ENCODE measurements at regions not wholly inside any gene's neighbourhood (a gene's known extent, or its start where the extent isn't known, plus 50 kb on each side); places are given as distances from the start of the nearest gene placed in this dataset.

DNA sequence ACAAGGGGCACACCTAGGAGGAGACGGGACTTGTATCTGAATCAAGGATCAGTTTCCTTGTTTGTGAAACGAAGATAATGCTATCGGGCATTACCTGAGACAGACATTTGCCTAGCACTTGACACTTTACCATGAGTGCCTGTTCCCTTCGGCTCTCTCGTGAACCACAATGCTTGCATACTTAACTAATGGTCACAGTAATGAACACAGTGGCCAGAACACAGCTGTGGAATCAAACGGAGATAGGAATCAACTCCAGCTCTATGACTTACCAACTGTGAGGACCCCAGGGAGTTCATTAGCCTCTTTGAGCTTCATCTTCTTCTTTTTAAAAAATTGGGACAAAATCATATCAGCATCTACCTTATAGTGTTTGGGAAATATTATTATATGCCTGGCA, 207.8 kb downstream of the DRD1 start:
- TF ChIP-seq, protein P1, sequence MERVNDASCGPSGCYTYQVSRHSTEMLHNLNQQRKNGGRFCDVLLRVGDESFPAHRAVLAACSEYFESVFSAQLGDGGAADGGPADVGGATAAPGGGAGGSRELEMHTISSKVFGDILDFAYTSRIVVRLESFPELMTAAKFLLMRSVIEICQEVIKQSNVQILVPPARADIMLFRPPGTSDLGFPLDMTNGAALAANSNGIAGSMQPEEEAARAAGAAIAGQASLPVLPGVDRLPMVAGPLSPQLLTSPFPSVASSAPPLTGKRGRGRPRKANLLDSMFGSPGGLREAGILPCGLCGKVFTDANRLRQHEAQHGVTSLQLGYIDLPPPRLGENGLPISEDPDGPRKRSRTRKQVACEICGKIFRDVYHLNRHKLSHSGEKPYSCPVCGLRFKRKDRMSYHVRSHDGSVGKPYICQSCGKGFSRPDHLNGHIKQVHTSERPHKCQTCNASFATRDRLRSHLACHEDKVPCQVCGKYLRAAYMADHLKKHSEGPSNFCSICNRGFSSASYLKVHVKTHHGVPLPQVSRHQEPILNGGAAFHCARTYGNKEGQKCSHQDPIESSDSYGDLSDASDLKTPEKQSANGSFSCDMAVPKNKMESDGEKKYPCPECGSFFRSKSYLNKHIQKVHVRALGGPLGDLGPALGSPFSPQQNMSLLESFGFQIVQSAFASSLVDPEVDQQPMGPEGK (CRISPR knock-in tag; IDR thresholded peaks at IDR 0.05; ENCODE audit: borderline replicate concordance) = no peak
- no peak for TF ChIP-seq ZFP30 (CRISPR knock-in tag; IDR thresholded peaks at IDR 0.05)
- no peak for ATAC-seq

DNA sequence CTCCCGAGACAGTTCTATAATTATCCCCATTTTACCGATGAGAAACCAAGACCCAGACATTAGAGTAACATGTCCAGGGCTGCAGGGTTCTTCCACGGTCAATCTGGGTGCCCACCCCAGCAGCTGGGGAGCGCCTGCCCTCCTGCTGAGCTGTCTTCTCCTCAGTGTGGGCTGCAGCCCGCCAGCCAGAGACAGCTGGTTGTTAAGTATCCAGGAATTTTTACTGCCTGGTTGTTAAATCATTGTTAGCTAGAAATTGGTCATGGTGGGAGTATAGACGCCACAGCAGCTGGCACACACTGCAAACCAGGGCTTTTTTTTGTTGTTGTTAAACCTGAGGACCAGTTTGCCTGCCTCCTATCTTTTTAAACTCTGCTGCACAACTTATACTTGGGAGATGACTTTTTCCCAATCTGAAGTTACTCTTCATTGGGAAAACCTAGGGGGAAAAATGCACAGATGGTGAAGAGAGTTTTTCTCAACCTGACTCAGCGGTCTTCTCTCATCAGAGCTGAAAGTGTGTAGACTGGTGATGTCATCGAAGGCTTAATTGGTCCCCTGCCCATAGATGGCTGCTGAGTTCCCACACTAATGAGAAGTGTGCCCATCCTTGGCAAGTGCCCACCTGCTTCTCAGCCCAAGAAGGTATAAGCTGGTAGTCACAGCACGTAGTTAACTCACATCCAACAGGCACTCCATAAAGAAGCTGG, 208.6 kb downstream of the DRD1 start:
- no peak for TF ChIP-seq ZC3H10 (CRISPR knock-in tag; IDR thresholded peaks at IDR 0.05)
- TF ChIP-seq TCF4 (CRISPR knock-in tag; IDR thresholded peaks at IDR 0.05; ENCODE audit: borderline replicate concordance) = no peak
- TF ChIP-seq CSDC2 (CRISPR knock-in tag; IDR thresholded peaks at IDR 0.05) = no peak
- TF ChIP-seq, protein P2, sequence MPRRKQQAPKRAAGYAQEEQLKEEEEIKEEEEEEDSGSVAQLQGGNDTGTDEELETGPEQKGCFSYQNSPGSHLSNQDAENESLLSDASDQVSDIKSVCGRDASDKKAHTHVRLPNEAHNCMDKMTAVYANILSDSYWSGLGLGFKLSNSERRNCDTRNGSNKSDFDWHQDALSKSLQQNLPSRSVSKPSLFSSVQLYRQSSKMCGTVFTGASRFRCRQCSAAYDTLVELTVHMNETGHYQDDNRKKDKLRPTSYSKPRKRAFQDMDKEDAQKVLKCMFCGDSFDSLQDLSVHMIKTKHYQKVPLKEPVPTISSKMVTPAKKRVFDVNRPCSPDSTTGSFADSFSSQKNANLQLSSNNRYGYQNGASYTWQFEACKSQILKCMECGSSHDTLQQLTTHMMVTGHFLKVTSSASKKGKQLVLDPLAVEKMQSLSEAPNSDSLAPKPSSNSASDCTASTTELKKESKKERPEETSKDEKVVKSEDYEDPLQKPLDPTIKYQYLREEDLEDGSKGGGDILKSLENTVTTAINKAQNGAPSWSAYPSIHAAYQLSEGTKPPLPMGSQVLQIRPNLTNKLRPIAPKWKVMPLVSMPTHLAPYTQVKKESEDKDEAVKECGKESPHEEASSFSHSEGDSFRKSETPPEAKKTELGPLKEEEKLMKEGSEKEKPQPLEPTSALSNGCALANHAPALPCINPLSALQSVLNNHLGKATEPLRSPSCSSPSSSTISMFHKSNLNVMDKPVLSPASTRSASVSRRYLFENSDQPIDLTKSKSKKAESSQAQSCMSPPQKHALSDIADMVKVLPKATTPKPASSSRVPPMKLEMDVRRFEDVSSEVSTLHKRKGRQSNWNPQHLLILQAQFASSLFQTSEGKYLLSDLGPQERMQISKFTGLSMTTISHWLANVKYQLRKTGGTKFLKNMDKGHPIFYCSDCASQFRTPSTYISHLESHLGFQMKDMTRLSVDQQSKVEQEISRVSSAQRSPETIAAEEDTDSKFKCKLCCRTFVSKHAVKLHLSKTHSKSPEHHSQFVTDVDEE (CRISPR knock-in tag; IDR thresholded peaks at IDR 0.05) = no peak
- no peak for TF ChIP-seq OSR1 (CRISPR knock-in tag; IDR thresholded peaks at IDR 0.05)
- no peak for TF ChIP-seq ARNTL (CRISPR knock-in tag; IDR thresholded peaks at IDR 0.05; ENCODE audit: borderline replicate concordance, low read depth)
- no peak for TF ChIP-seq ZFP3 (CRISPR knock-in tag; IDR thresholded peaks at IDR 0.05)
- TF ChIP-seq ZNF8 (CRISPR knock-in tag; IDR thresholded peaks at IDR 0.05) = no peak
- TF ChIP-seq, protein P1 (CRISPR knock-in tag; IDR thresholded peaks at IDR 0.05; ENCODE audit: borderline replicate concordance) = no peak
- no peak for TF ChIP-seq SNAI2 (CRISPR knock-in tag; IDR thresholded peaks at IDR 0.05)
- TF ChIP-seq TOX (CRISPR knock-in tag; IDR thresholded peaks at IDR 0.05; ENCODE audit: borderline replicate concordance) = no peak
- no peak for TF ChIP-seq GLIS3 (CRISPR knock-in tag; IDR thresholded peaks at IDR 0.05)
- no peak for TF ChIP-seq ESRRG (CRISPR knock-in tag; IDR thresholded peaks at IDR 0.05)
- no peak for TF ChIP-seq PPARA (CRISPR knock-in tag; IDR thresholded peaks at IDR 0.05; ENCODE audit: borderline replicate concordance)
- TF ChIP-seq, protein P3, sequence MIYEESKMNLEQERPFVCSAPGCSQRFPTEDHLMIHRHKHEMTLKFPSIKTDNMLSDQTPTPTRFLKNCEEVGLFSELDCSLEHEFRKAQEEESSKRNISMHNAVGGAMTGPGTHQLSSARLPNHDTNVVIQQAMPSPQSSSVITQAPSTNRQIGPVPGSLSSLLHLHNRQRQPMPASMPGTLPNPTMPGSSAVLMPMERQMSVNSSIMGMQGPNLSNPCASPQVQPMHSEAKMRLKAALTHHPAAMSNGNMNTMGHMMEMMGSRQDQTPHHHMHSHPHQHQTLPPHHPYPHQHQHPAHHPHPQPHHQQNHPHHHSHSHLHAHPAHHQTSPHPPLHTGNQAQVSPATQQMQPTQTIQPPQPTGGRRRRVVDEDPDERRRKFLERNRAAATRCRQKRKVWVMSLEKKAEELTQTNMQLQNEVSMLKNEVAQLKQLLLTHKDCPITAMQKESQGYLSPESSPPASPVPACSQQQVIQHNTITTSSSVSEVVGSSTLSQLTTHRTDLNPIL (CRISPR knock-in tag; IDR thresholded peaks at IDR 0.05; ENCODE audit: low read depth) = no peak
- TF ChIP-seq ZFP30 (CRISPR knock-in tag; IDR thresholded peaks at IDR 0.05) = no peak
- TF ChIP-seq RARB (CRISPR knock-in tag; IDR thresholded peaks at IDR 0.05) = no peak
- no peak for TF ChIP-seq BACH2 (CRISPR knock-in tag; IDR thresholded peaks at IDR 0.05; ENCODE audit: borderline replicate concordance)

DNA sequence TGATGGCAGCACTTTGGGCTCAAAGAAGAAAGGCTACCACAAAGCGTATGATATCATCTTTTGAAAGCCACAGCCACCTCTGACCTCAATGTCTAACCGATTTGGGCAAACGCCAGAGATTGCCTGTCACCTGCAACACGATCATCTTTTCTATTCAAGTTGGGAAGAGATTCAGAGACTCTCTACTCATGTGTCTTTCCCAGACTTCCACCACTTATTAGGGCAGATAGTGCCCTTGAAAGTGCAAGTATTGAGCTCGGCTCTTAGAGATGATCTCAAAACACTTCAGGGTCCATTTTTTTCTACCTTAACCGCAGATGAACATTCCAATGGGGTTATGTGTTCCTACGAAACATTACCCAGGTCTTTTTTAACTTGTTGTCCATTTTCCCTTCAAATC, 213.7 kb downstream of the DRD1 start:
- peak; percentile 55 for ATAC-seq
- no peak for TF ChIP-seq ZNF565 (CRISPR knock-in tag; conservative IDR thresholded peaks at IDR 0.05; ENCODE audit: low read depth)
- TF ChIP-seq RARB (CRISPR knock-in tag; IDR thresholded peaks at IDR 0.05) = no peak

More for the DNA sequence above, 208.6 kb downstream of the DRD1 start:
- no peak for ATAC-seq

DNA sequence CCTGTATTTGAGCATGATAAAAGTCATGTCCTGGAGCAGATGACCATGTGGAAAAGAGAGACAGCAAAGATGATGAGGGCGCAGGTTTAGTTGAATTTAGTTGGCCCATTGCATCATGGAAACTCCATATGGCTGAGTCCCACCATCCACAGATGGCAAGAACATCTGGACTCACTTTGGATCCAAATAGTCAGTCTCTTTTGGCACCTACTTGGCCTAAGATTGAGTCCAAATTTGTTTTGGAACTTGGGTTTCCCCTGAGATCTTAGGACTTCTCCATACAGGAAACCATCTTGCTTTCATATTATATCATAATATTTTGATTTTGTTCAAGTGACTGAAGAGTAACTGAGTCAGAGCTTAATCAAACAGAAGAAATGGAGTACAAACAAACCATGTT, 217.5 kb downstream of the DRD1 start:
- ATAC-seq = no peak
- TF ChIP-seq, protein P2 (CRISPR knock-in tag; IDR thresholded peaks at IDR 0.05) = no peak
- TF ChIP-seq TOX (CRISPR knock-in tag; IDR thresholded peaks at IDR 0.05; ENCODE audit: borderline replicate concordance) (no peak), ZFP30 (CRISPR knock-in tag; IDR thresholded peaks at IDR 0.05) (no peak), ZNF8 (CRISPR knock-in tag; IDR thresholded peaks at IDR 0.05) (no peak), BACH2 (CRISPR knock-in tag; IDR thresholded peaks at IDR 0.05; ENCODE audit: borderline replicate concordance) (no peak)
